T-helper 1 cell treated with Interleukin-12 subunit alpha and Interleukin-12 subunit beta and Interleukin-4 antibody, amounts not matched to agents 30 μg/mL and 1 μg/mL, for 36 hours (primary cell): ENCODE measurements at regions not wholly inside any gene's neighbourhood (a gene's known extent, or its start where the extent isn't known, plus 50 kb on each side); places are given as distances from the start of the nearest gene placed in this dataset.
"Not testable (repeated sequence)": the region's sequence is repeated elsewhere in the genome, so short reads cannot be mapped to it uniquely, and the experiment has no call there.

Experiments used
- H3K27ac Mint-ChIP-seq: one replicate; pipeline ENCODE4 v1.8.0; 2021; ENCODE audit warnings: mild to moderate bottlenecking, mixed read lengths
- H3K27me3 Mint-ChIP-seq: one replicate; pipeline ENCODE4 v1.8.0; 2021; ENCODE audit warnings: low read depth, mixed read lengths
- H3K36me3 Mint-ChIP-seq: one replicate; pipeline ENCODE4 v1.8.0; 2021; ENCODE audit warnings: low read depth, mixed read lengths
- H3K4me1 Mint-ChIP-seq: one replicate; pipeline ENCODE4 v1.8.0; 2021; ENCODE audit warnings: low read depth, mixed read lengths
- H3K4me3 Mint-ChIP-seq: one replicate; pipeline ENCODE4 v1.8.0; 2021; ENCODE audit warnings: mild to moderate bottlenecking, moderate library complexity, mixed read lengths
- H3K9me3 Mint-ChIP-seq: one replicate; pipeline ENCODE4 v1.8.0; 2021; ENCODE audit warnings: mixed read lengths

DNA sequence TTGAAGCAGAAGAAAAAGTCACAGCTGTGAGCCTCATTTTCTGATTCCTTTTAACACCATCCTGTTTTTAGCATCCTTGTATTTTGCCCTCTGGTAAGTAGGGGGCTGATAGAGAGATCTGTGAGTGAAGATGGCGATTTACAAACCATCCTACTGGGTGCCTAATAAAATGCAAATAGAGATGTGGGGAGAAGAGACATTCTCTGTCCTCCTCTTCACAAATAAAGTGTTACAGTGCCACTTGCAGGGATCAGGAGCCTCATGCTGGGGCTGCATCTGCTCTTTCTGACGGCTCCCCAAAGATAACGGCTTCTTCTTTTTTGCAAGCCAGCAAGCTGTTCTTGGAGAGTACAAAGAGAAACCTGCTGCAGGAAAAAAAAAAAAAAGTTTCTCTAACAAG lies 418.6 kb downstream of the TOX3 start:
- no peaks in the 10 kb centered on the region for H3K4me1 Mint-ChIP-seq
- no peaks in the 10 kb centered on the region for H3K27me3 Mint-ChIP-seq
- H3K9me3 Mint-ChIP-seq = peaks cover 14% of the 10 kb centered on the region
- H3K27ac Mint-ChIP-seq = no peak overlapping the region
- H3K36me3 Mint-ChIP-seq = no peaks in the 10 kb centered on the region
- no peak overlapping the region for H3K4me3 Mint-ChIP-seq

DNA sequence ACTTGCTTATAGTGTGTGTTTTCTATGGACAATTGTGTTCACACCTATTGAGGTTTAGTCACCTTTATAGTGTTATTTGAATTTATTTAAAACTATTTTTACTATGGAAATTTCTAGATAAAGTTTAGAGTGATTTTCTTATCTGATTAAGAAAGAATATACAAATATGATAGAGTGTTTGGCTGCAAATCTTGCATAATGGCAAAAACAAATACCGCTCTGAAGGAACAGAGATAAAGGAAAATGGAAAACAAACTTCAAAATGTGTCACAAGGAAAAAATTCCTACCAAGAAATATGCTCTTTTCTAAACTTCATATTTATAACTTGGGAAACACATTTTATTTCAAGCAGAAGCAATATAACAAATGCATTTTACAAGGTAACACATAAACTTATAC lies 423.1 kb downstream of the TOX3 start:
- no peaks in the 10 kb centered on the region for H3K36me3 Mint-ChIP-seq
- no peak overlapping the region for H3K4me3 Mint-ChIP-seq
- H3K27me3 Mint-ChIP-seq = no peaks in the 10 kb centered on the region
- no peak overlapping the region for H3K27ac Mint-ChIP-seq
- H3K9me3 Mint-ChIP-seq = peaks cover 27% of the 10 kb centered on the region
- H3K4me1 Mint-ChIP-seq = no peaks in the 10 kb centered on the region

DNA sequence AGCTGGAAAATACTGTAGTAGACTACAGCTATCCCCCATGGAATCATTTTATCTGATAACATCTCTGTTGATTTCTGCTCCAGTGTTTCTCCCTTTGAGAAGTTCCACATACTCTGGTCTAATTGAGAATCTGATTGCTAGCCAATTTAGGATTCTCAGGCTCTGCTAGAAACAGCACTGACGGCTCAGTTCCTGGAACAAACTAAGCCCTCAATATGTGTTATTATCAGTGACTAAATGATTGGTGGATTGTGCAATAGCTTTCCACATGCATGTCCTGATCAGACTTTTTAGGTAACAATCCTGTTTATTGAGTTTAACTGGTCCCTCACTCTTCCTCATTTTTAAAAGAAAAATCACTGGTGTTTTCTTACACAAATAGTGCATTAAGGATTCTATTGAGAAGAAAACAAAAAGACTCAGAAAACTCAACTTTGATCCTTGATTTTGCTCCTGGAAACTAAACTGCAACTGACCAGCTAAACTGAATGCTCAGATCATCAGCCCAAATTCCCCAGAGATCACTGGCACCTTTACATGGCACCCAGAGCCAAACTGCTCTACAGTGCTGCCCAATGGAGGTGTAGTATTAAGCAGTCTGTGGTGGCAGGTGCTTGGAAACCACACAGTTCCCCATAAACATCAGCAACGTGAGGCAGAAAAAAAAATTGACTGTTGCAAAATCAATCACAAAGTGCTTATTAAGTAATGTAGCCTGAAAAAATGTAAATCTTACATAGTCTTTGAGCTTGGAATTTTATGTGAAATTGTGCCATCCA lies 423.7 kb downstream of the TOX3 start:
- peaks cover 27% of the 10 kb centered on the region for H3K9me3 Mint-ChIP-seq
- H3K4me1 Mint-ChIP-seq = no peaks in the 10 kb centered on the region
- no peak overlapping the region for H3K27ac Mint-ChIP-seq
- H3K36me3 Mint-ChIP-seq = no peaks in the 10 kb centered on the region
- H3K4me3 Mint-ChIP-seq = no peak overlapping the region
- H3K27me3 Mint-ChIP-seq = no peaks in the 10 kb centered on the region

DNA sequence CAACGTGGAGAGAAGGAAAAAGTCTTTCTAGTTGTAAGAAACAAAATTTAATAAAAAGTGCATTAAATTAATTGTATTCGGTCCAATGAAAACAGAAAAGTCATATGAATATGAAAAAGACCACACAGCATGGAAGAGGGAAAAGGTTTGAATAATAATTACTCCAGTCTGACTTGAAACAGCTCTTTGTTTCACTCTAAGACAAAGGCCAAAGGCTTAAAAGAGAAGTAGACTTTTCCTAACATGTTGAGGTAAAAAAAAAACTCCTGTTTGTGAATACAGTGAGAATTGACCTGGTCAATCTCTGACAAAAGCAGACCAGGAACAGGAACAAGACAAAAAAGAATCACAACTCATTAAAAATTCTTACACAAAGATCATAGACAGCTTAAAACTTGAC lies 429.8 kb downstream of the TOX3 start:
- Mint-ChIP-seq H3K4me1 (no peaks in the 10 kb centered on the region), H3K27ac (no peak overlapping the region), H3K36me3 (no peaks in the 10 kb centered on the region), H3K9me3 (peaks cover 28% of the 10 kb centered on the region), H3K27me3 (no peaks in the 10 kb centered on the region), H3K4me3 (no peak overlapping the region)

DNA sequence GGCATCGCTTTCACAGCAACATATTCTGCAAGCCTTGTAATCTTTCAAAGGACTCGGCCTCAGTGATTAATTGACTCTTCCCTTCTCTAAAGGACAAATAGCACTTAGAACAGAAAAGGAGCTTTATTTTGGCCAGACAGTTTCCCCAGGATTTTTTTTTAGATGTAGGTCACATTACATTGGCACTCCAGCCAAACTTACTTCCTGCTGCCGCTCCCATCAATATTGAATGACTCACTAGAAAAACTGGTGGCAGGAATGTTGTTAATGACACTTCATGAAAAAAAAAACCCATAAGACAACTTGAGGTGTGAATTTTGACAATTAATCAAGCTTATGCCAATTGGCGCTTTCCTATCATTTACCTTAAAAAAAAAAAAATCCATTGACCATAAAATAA lies 432.6 kb downstream of the TOX3 start:
- Mint-ChIP-seq H3K27ac (no peak overlapping the region), H3K4me3 (no peak overlapping the region), H3K36me3 (no peaks in the 10 kb centered on the region), H3K4me1 (no peaks in the 10 kb centered on the region), H3K27me3 (no peaks in the 10 kb centered on the region), H3K9me3 (peaks cover 20% of the 10 kb centered on the region)

DNA sequence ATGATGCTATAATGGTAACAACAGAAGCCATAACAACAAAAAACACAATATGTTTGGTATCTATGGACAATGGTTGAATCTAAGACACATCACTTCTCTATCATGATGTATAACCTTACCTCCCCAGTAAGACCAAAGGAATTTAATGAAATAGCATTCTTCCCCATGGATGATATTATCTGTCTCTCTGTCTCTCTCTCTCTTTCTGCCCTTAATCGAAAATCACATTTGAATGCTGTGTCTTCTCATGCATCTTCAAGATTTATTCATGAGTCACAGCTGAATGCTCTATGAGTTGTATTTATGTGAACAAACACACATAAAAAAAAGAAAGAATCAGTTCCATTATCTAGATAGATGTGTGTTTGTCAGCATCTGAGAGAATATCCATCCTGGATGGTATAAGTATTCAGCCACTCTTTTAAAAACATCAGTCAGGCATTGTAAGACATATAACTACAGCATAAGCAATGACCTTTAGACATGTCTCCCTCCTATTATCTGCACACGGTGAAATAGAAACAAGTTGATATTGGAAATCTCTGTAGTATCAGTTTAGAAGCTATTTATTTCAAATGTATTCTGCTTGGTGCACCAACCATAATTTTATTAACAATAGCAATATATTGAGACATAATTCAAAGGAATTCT lies 433.3 kb downstream of the TOX3 start:
- no peak overlapping the region for H3K27ac Mint-ChIP-seq
- H3K36me3 Mint-ChIP-seq = no peaks in the 10 kb centered on the region
- no peaks in the 10 kb centered on the region for H3K27me3 Mint-ChIP-seq
- H3K9me3 Mint-ChIP-seq = peaks cover 14% of the 10 kb centered on the region
- H3K4me3 Mint-ChIP-seq = no peak overlapping the region
- no peaks in the 10 kb centered on the region for H3K4me1 Mint-ChIP-seq

DNA sequence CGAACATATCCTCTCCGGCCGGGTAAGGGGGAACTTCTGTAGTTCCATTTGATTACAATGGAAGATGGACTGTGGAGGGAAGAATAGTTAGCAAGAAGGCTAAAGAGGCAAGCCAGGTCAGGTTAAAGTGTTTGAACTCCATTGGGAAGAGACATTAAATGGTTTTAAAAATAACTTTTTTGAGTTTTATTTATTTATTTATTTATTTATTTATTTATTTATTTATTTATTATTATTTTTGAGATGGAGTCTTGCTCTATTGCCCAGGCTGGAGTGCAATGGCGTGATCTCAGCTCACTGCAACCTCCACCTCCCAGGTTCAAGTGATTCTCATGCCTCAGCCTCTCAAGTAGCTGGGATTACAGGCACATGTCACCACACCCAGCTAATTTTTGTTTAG lies 441.9 kb downstream of the TOX3 start:
- H3K4me3 Mint-ChIP-seq, H3K36me3 Mint-ChIP-seq, H3K27me3 Mint-ChIP-seq, H3K27ac Mint-ChIP-seq, H3K4me1 Mint-ChIP-seq: not testable (repeated sequence)
- peaks cover 22% of the 10 kb centered on the region for H3K9me3 Mint-ChIP-seq

DNA sequence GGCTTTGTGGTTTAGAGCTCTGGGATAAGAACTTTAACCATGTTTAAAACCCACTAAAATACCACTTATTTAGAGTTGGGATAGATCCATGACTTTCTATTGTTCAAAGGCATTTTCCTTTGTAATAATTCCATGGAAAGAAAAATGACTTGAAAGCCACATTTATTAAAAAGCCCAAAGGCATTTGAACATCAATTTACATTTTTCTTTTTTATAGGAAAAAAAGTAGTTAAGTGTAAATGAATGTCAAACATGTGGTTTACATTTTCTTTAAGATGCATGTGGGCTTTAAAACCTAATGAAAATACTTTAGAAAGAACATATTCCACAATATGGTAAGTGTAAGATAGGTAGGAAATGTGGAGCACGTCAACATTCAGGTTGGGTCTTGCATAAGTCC lies 443.2 kb downstream of the TOX3 start:
- no peaks in the 10 kb centered on the region for H3K4me1 Mint-ChIP-seq
- peaks cover 22% of the 10 kb centered on the region for H3K9me3 Mint-ChIP-seq
- no peak overlapping the region for H3K27ac Mint-ChIP-seq
- H3K27me3 Mint-ChIP-seq = no peaks in the 10 kb centered on the region
- H3K36me3 Mint-ChIP-seq = no peaks in the 10 kb centered on the region
- no peak overlapping the region for H3K4me3 Mint-ChIP-seq

DNA sequence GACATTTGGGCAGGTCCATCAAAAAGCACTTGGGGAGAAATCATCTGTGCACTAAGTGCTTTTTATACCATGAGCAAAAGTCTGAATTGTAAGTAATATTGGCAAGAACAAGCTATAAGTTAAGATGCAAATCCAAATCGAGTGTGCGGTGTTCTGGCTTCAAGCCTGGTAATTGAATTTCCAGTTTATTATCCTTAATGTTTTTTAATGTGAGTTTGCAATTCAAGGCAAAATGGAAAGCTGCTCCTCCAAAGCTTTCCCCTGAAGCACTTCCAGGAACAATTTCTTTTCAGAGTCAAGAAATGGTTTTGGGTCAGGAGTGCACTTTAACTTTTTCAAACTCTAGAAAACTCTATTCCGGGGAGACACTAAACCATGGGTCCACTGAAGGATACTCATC lies 445.7 kb downstream of the TOX3 start:
- Mint-ChIP-seq H3K36me3 (no peaks in the 10 kb centered on the region), H3K4me3 (no peak overlapping the region), H3K27ac (no peak overlapping the region), H3K4me1 (no peaks in the 10 kb centered on the region), H3K9me3 (peaks cover 22% of the 10 kb centered on the region), H3K27me3 (no peaks in the 10 kb centered on the region)

DNA sequence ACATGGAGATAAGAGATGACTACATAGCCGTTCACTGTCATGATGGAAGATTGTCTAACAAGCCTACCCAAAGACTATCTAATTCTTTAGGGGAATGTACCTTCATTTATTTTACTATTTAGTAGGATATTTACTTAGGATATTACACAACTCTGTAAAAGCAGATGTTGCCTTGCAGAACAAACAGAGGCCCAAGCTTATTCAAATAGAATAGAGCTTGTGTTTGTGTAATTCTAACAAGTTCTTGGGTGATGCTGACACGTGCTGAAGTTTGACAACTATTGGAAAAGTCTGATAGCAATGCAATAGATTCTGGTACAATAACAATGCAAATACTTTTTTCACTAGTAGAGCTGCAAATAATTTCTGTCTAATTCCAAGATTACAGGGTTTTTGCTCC lies 447.6 kb downstream of the TOX3 start:
- Mint-ChIP-seq H3K9me3 (peaks cover 12% of the 10 kb centered on the region), H3K4me3 (no peak overlapping the region), H3K27ac (no peak overlapping the region), H3K36me3 (no peaks in the 10 kb centered on the region), H3K4me1 (no peaks in the 10 kb centered on the region), H3K27me3 (no peaks in the 10 kb centered on the region)

DNA sequence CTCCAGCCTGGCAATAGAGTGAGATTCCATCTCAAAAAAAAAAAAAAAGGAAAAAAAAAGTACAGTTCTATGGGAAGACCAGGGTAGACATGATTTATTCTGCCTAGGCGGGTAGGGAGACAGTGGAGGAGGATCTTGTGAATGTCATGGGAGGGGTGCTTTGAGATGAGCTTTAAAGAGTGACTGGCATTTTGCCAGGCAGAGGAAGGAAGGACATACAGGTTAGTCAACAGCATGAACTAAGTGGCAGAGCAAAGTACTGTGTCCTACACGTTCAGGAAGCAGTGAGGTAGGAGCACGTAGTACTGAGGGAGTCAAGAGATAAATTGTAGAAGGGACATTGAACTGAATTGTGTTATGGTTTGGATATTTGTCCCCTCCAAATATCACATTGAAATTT lies 451.5 kb downstream of the TOX3 start:
- H3K36me3 Mint-ChIP-seq = no peaks in the 10 kb centered on the region
- H3K4me1 Mint-ChIP-seq = no peaks in the 10 kb centered on the region
- H3K9me3 Mint-ChIP-seq = no peaks in the 10 kb centered on the region
- H3K27ac Mint-ChIP-seq = no peak overlapping the region
- no peaks in the 10 kb centered on the region for H3K27me3 Mint-ChIP-seq
- H3K4me3 Mint-ChIP-seq = no peak overlapping the region

DNA sequence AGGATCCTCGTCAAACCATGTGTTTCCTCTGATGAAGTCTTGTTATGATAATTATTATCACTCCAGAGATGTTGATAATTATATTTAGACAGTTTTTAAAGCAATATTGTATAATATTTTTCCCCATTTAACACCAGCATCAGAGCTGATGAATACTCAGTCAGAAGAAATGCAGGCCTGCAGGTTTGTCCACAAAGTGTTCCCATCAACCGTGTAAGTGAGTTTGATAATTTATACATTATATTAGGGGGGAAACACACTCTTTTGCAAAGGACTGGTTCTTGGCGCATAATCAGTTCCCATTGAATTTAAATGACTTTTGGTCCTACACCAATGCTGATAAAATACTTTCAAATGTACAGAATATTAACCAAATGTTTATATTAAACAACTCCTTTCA lies 454.8 kb downstream of the TOX3 start:
- Mint-ChIP-seq H3K27me3 (no peaks in the 10 kb centered on the region), H3K4me1 (no peaks in the 10 kb centered on the region), H3K4me3 (no peak overlapping the region), H3K9me3 (no peaks in the 10 kb centered on the region), H3K36me3 (no peaks in the 10 kb centered on the region), H3K27ac (no peak overlapping the region)

DNA sequence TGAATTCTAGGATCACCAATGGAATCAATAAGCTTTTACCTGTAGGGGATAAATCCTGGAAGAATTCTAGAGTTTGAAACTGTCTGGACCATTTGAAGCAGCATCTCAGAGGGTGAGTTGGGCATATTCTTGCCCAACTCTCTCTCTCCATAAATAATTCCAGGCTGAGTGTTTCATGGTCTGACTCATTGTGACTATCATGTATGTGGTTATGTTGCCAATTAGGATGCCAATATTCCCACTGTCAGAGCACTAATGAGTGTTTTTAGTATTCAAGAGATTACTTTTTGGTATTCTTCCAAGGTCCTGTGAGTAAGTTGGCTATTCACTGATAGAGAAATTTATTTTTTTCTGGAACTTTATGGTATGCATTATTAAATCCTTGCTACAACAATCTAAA lies 456.9 kb downstream of the TOX3 start:
- Mint-ChIP-seq H3K4me1 (no peaks in the 10 kb centered on the region), H3K9me3 (no peaks in the 10 kb centered on the region), H3K27me3 (no peaks in the 10 kb centered on the region), H3K4me3 (no peak overlapping the region), H3K27ac (no peak overlapping the region), H3K36me3 (no peaks in the 10 kb centered on the region)

DNA sequence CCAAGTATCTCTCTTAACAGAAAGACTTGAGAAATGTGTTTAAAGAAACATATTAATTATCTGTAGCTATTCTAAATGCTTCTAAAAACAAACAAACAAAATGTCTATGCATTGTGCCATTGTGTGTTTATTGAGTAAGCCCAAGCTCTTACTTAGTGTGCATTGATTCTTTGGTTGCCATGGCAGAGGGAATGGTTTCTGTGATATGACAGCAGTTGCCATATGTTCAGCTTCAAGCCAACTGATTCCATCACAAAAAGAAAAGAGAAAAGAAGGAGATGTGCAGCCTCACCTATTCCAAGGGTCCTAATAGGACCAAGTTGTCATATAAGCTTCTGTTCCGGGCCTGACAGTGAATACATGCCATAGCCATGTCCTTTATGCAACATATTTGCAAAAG lies 457.5 kb downstream of the TOX3 start:
- H3K36me3 Mint-ChIP-seq = no peaks in the 10 kb centered on the region
- no peaks in the 10 kb centered on the region for H3K4me1 Mint-ChIP-seq
- no peaks in the 10 kb centered on the region for H3K27me3 Mint-ChIP-seq
- H3K9me3 Mint-ChIP-seq = no peaks in the 10 kb centered on the region
- H3K27ac Mint-ChIP-seq = no peak overlapping the region
- no peak overlapping the region for H3K4me3 Mint-ChIP-seq

DNA sequence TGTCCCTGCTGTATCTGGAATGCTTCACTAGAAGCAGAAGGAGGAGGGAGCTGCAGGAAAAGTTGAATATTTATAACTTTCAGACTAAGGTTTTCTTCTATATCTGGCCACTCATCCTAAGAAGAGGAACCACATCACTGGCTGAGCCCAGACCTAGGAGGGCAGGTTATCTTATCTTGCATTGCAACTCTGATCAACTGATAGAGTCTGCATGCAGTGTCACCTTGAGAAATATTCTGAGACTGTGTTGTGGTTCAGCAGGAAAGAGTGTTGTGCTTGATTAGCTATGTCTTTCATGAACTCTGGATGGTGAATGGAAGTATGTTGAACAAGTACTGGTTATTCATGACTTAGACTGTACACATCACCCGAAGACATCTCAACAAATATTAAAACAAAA lies 460.0 kb downstream of the TOX3 start:
- peaks cover 7% of the 10 kb centered on the region for H3K9me3 Mint-ChIP-seq
- H3K36me3 Mint-ChIP-seq = no peaks in the 10 kb centered on the region
- H3K27ac Mint-ChIP-seq = no peak overlapping the region
- no peaks in the 10 kb centered on the region for H3K27me3 Mint-ChIP-seq
- no peak overlapping the region for H3K4me3 Mint-ChIP-seq
- no peaks in the 10 kb centered on the region for H3K4me1 Mint-ChIP-seq
